ENCODE measurements at regions not wholly inside any gene's neighbourhood (a gene's known extent, or its start where the extent isn't known, plus 50 kb on each side); places are given as distances from the start of the nearest gene placed in this dataset.

GRCh38 chr15:92831336-92831654 is 68.8 kb upstream of the CHD2 start:
- no peak for DNase-seq
- 9 to 12% (median 10%) methylated on average over 3 of the region's 3 CpGs for WGBS, 3 donors
- H3K9me3 ChIP-seq = no peaks in the 10 kb centered on the region
- intact Hi-C loops (cut with DNase I) = loop anchor here in 2 of 4 donors (2.0 to 5.0 kb wide), 3 partner anchors 46 to 76 kb away; no protein-coding TSS in a partner anchor
- peak overlapping the region; percentile 62 to 86 for H3K27ac ChIP-seq
- TF ChIP-seq POLR2A (IDR thresholded peaks at IDR 0.05) = no peak
- no peak for TF ChIP-seq EP300 (IDR thresholded peaks at IDR 0.05)
- TF ChIP-seq CTCF (IDR thresholded peaks at IDR 0.05) = no peak
- peaks cover 16% of the 10 kb centered on the region for H3K4me1 ChIP-seq (ENCODE audit: insufficient read depth)
- no peaks in the 10 kb centered on the region for H3K27me3 ChIP-seq
- no peaks in the 10 kb centered on the region for H3K36me3 ChIP-seq
- peak overlapping the region; percentile 29 for H3K4me3 ChIP-seq

DNA sequence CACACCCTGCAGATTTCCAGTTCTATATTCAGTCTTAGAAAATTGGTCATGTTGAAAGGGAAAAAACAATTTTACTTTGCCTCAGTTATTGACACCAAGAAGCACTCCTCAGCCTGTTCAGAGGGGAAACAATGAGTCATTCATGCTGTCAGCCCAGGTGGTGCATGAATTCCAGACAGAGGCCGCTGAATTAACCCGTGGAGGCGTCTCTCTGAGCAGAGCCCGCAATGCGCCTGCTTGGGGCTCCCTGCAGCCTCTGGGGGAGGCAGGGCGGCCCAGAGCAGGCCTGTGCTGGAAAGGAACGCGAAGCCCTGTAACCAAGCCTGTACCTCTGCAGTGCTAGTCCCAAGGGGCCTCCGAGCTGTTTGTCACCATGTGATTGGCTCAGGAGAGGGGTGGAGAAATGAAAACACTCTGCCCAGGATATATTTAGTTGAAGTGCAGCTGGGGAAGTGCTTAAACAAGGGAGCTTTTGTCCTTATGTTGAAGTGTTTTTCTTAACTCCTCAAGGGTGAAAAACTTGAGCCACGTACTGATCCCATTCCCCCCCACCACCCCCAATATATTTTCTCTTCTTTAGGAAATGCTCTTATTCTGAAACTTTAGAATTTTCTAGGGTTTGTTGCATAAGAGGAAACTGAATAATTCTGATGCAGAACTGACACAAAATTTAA is 68.3 kb upstream of the CHD2 start:
- no peaks in the 10 kb centered on the region for H3K9me3 ChIP-seq
- no peaks in the 10 kb centered on the region for H3K36me3 ChIP-seq
- peak overlapping the region; percentile 62 to 86 for H3K27ac ChIP-seq
- WGBS, 3 donors = 0% methylated on average over 10 of the region's 10 CpGs
- H3K27me3 ChIP-seq = no peaks in the 10 kb centered on the region
- peak; percentile 87 to 94 (median 92) for DNase-seq
- TF ChIP-seq POLR2A (IDR thresholded peaks at IDR 0.05) (peak; percentile 75), CTCF (IDR thresholded peaks at IDR 0.05) (no peak), EP300 (IDR thresholded peaks at IDR 0.05) (peak; percentile 43)
- intact Hi-C loops (cut with DNase I) = loop anchor here in 2 of 4 donors (2.0 to 5.0 kb wide), 3 partner anchors 46 to 76 kb away; no protein-coding TSS in a partner anchor
- H3K4me3 ChIP-seq = peak overlapping the region; percentile 29
- H3K4me1 ChIP-seq (ENCODE audit: insufficient read depth) = peaks cover 16% of the 10 kb centered on the region

- Histone ChIP-seq H3K27ac (peak overlapping the region; percentile 58 to 86), H3K4me3 (no peak overlapping the region), H3K27me3 (no peaks in the 10 kb centered on the region), H3K9me3 (no peaks in the 10 kb centered on the region), H3K4me1 (ENCODE audit: insufficient read depth) (peaks cover 16% of the 10 kb centered on the region), H3K36me3 (no peaks in the 10 kb centered on the region)
- 54 to 74% (median 59%) methylated on average over 4 of the region's 4 CpGs for WGBS, 3 donors
- DNase-seq = no peak
- intact Hi-C loops (cut with DNase I) = loop anchor here in 2 of 4 donors (5.0 kb wide), 2 partner anchors 44 to 74 kb away; no protein-coding TSS in a partner anchor
- TF ChIP-seq POLR2A (IDR thresholded peaks at IDR 0.05) = no peak
- no peak for TF ChIP-seq EP300 (IDR thresholded peaks at IDR 0.05)
- TF ChIP-seq CTCF (IDR thresholded peaks at IDR 0.05) = no peak
Measured at GRCh38 chr15:92833106-92833433, 67.1 kb upstream of the CHD2 start.

DNA sequence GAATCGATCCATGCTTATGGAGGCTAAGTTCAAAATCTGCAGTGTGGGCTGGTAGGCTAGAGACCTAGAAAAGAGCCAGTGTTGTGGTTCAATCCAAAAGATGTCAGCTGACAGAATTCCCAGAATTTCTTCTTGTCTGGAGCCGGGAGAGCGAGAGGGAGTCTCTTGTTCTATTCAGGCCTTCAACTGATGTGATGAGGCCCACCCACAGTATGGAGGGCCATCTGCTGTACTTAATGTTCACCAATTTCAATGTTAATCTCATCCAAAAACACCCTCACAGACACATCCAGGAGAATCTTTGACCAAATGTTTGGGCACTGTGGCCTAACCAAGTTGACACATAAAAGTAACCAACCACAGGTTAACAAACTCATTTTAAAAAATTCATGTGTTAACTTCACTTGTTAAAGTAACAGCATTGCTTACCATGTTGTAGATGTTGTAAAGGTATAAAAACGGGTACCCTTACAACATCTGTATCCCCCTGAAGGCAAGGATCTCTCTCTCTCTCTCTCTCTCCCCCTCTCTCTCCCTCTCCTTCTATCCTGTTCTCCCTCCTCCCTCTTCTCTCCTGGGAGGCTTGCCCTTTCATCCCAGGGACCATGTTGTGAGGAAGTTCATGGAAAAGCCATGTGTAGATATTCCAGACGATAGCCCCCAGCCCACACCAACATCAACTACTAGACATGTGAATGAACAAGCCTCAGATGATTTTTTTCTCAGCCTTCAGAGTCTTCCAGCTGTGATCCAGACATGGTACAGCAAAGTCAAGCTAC is 66.4 kb upstream of the CHD2 start:
- Histone ChIP-seq H3K27ac (peak overlapping the region; percentile 58 to 86), H3K36me3 (no peaks in the 10 kb centered on the region), H3K27me3 (no peaks in the 10 kb centered on the region), H3K4me1 (ENCODE audit: insufficient read depth) (peaks cover 16% of the 10 kb centered on the region), H3K9me3 (no peaks in the 10 kb centered on the region), H3K4me3 (no peak overlapping the region)
- no peak for DNase-seq
- TF ChIP-seq EP300 (IDR thresholded peaks at IDR 0.05) (no peak), POLR2A (IDR thresholded peaks at IDR 0.05) (no peak), CTCF (IDR thresholded peaks at IDR 0.05) (no peak)
- WGBS, 3 donors = 60 to 67% (median 60%) methylated on average over 5 of the region's 5 CpGs
- intact Hi-C loops (cut with DNase I) = loop anchor here in 2 of 4 donors (5.0 kb wide), 2 partner anchors 44 to 74 kb away; no protein-coding TSS in a partner anchor
